Activated CD8-positive, alpha-beta T cell treated with anti-CD3 and anti-CD28 coated beads, Interleukin-2, amount 10 ng/mL, durations not matched to agents 7 days and 5 days (primary cell): ENCODE measurements at regions not wholly inside any gene's neighbourhood (a gene's known extent, or its start where the extent isn't known, plus 50 kb on each side); places are given as distances from the start of the nearest gene placed in this dataset.

Source experiments
- ATAC-seq: fragments of 150-1000 bp; cut with Tn5 transposase; one replicate; pipeline ENCODE4 v1.10.0; 2021; ENCODE audit warnings: moderate library complexity
- CTCF ChIA-PET: fragments of 350-600 bp; sonication (Branson Sonifier 250); formaldehyde crosslinking; loops from one replicate; lab custom pipeline; 2021; ENCODE audit warnings: antibody characterized with exemption; lab: Charles Lee
- POLR2A ChIA-PET: fragments of 350-600 bp; sonication (Branson Sonifier 250); formaldehyde crosslinking; loops from one replicate; lab custom pipeline; 2021; ENCODE audit warnings: antibody characterized with exemption; lab: Charles Lee
- DNase-seq: peaks from one replicate; pipeline ENCODE4 v3.0.0-alpha.2; 2020
- H3K27ac Mint-ChIP-seq: one replicate; pipeline ENCODE4 v1.8.0; 2021; ENCODE audit warnings: mild to moderate bottlenecking, mixed read lengths
- H3K27me3 Mint-ChIP-seq: one replicate; pipeline ENCODE4 v1.8.0; 2021; ENCODE audit warnings: low read depth, mixed read lengths
- H3K36me3 Mint-ChIP-seq: one replicate; pipeline ENCODE4 v1.8.0; 2021; ENCODE audit warnings: low read depth, mixed read lengths
- H3K4me1 Mint-ChIP-seq: one replicate; pipeline ENCODE4 v1.8.0; 2021; ENCODE audit warnings: low read depth, mixed read lengths
- H3K4me3 Mint-ChIP-seq: one replicate; pipeline ENCODE4 v1.8.0; 2021; ENCODE audit warnings: mild to moderate bottlenecking, mixed read lengths
- H3K9me3 Mint-ChIP-seq: one replicate; pipeline ENCODE4 v1.8.0; 2022; ENCODE audit warnings: mixed read lengths; ENCODE audit not compliant: insufficient read depth

- peaks cover 34% of the 10 kb centered on the region for H3K36me3 Mint-ChIP-seq
- ATAC-seq (peak; percentile 1), DNase-seq (peak; percentile 65)
- ChIA-PET CTCF (interaction anchor here (0.6 to 2.9 kb wide), 13 partner anchors 10 to 345 kb away, joined by 3 to 19 read pairs (median 4); a partner anchor contains a TSS), POLR2A (interaction anchor here (0.5 to 3.5 kb wide), 29 partner anchors 20 to 1623 kb away, joined by 3 to 59 read pairs (median 6); a partner anchor contains a TSS)
- H3K27me3 Mint-ChIP-seq = no peaks in the 10 kb centered on the region
- H3K9me3 Mint-ChIP-seq = no peaks in the 10 kb centered on the region
- H3K4me1 Mint-ChIP-seq = peaks cover 29% of the 10 kb centered on the region
- peak overlapping the region; percentile 84 for H3K4me3 Mint-ChIP-seq
- H3K27ac Mint-ChIP-seq = peak overlapping the region; percentile 100
These were observed 114.3 kb upstream of the BTN3A2 start for GRCh38 chr6:26250698-26251044.

GRCh38 chr6:26251354-26252076, 113.5 kb upstream of the BTN3A2 start:
- ChIA-PET POLR2A (interaction anchor here (0.7 to 3.5 kb wide), 23 partner anchors 31 to 1622 kb away, joined by 3 to 59 read pairs (median 12); partner anchors contain the start of gene BTN3A3), CTCF (interaction anchor here (0.7 to 2.9 kb wide), 9 partner anchors 11 to 344 kb away, joined by 3 to 19 read pairs (median 6); a partner anchor contains a TSS)
- H3K27ac Mint-ChIP-seq = peak overlapping the region; percentile 100
- no peaks in the 10 kb centered on the region for H3K9me3 Mint-ChIP-seq
- H3K27me3 Mint-ChIP-seq = no peaks in the 10 kb centered on the region
- ATAC-seq (peak; percentile 52), DNase-seq (peak; percentile 90)
- H3K4me3 Mint-ChIP-seq = peak overlapping the region; percentile 84
- peaks cover 32% of the 10 kb centered on the region for H3K36me3 Mint-ChIP-seq
- peaks cover 32% of the 10 kb centered on the region for H3K4me1 Mint-ChIP-seq

DNA sequence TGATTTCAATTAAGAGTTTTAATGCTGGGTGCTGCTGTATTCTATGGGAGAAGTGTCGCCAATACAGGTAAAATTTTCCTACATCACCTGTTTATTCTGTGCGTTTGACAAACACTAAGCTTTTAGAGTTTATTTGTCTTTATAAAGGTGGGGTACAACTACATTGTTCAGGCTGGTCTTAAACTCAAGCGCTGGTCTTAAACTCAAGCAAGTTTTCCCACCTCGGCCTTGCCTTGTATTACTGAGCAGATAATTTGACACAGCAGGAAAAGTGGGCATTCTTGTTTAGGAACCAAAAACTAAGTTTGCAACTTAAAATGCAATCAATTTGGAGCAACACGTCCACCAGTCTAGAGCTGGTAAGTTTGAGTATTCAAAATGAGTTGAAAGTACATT, 112.9 kb upstream of the BTN3A2 start:
- DNase-seq = no peak
- Mint-ChIP-seq H3K27ac (peak overlapping the region; percentile 100), H3K9me3 (no peaks in the 10 kb centered on the region), H3K36me3 (peaks cover 30% of the 10 kb centered on the region), H3K4me3 (peak overlapping the region; percentile 84), H3K4me1 (peaks cover 37% of the 10 kb centered on the region), H3K27me3 (no peaks in the 10 kb centered on the region)
- ChIA-PET CTCF (interaction anchor here (0.7 to 2.4 kb wide), 6 partner anchors 14 to 344 kb away, joined by 3 to 12 read pairs (median 6); a partner anchor contains a TSS), POLR2A (interaction anchor here (0.6 to 3.5 kb wide), 18 partner anchors 44 to 1619 kb away, joined by 3 to 59 read pairs (median 12); partner anchors contain the start of gene BTN3A3)
- ATAC-seq = no peak

GRCh38 chr6:26254724-26255123, 110.3 kb upstream of the BTN3A2 start:
- no peaks in the 10 kb centered on the region for H3K9me3 Mint-ChIP-seq
- POLR2A ChIA-PET = interaction anchor here (1.4 to 9.8 kb wide), 4 partner anchors 15 to 55 kb away, joined by 5 to 231 read pairs (median 10); a partner anchor contains a TSS
- CTCF ChIA-PET = interaction anchor here (0.9 kb wide), 1 partner anchor 78 kb away, joined by 3 read pairs; no protein-coding TSS in a partner anchor

GRCh38 chr6:26257272-26257671, 107.7 kb upstream of the BTN3A2 start:
- no peak for ATAC-seq
- Mint-ChIP-seq H3K27ac (no peak overlapping the region), H3K4me1 (peaks cover 23% of the 10 kb centered on the region), H3K36me3 (peaks cover 12% of the 10 kb centered on the region), H3K27me3 (no peaks in the 10 kb centered on the region), H3K9me3 (no peaks in the 10 kb centered on the region), H3K4me3 (no peak overlapping the region)
- no peak for DNase-seq
- CTCF ChIA-PET = interaction anchor here (1.7 to 3.6 kb wide), 2 partner anchors 11 to 16 kb away, joined by 6 to 38 read pairs; a partner anchor contains a TSS
- POLR2A ChIA-PET = interaction anchor here (0.7 to 9.8 kb wide), 8 partner anchors 13 to 876 kb away, joined by 3 to 231 read pairs (median 6); a partner anchor contains a TSS

More at GRCh38 chr6:26254724-26255123, 110.3 kb upstream of the BTN3A2 start:
- peak overlapping the region; percentile 44 for H3K4me3 Mint-ChIP-seq
- no peaks in the 10 kb centered on the region for H3K27me3 Mint-ChIP-seq
- DNase-seq (no peak), ATAC-seq (no peak)
- H3K36me3 Mint-ChIP-seq = peaks cover 27% of the 10 kb centered on the region
- peak overlapping the region; percentile 57 for H3K27ac Mint-ChIP-seq
- H3K4me1 Mint-ChIP-seq = peaks cover 21% of the 10 kb centered on the region

DNA sequence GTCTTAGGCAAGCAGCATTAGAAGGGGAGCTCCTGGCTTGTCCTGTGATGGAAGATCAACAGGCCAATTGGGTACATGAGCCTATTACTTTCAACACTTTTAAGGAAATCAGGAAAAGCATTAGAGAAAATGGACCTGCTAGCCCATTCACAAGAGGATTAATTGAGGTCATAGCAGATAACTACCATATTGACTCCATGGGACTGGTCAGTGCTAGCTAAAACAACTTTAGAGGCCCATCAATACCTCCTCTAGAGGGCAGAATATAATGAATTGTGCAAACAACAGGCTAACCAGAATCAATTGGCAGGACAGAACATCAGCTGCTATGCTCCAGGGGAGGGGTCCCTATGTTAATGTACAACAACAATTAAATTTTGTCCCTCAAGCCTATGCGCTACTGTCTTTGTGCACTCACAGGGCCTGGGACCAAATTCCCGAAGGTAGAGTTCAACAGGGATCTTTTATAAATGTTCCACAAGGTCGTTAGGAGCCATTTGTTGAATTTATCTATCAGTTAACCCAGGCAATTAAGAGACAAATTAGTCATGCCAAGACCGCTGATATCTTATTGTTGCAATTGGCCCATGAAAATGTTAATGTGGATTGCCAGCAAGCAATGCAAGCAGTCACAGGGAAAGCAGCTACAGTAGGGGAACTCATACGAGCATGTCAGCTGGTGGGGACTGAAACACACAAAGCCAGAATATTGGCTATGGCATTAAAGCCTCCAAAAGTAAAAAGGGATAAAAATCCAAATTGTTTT, 106.6 kb upstream of the BTN3A2 start:
- H3K9me3 Mint-ChIP-seq = no peaks in the 10 kb centered on the region
- H3K27me3 Mint-ChIP-seq = no peaks in the 10 kb centered on the region
- ChIA-PET CTCF (interaction anchor here (0.6 to 3.6 kb wide), 4 partner anchors 10 to 83 kb away, joined by 3 to 38 read pairs (median 4); a partner anchor contains a TSS), POLR2A (interaction anchor here (0.7 to 9.8 kb wide), 6 partner anchors 12 to 875 kb away, joined by 3 to 231 read pairs (median 8); a partner anchor contains a TSS)
- no peak for DNase-seq
- peaks cover 3% of the 10 kb centered on the region for H3K36me3 Mint-ChIP-seq
- H3K4me3 Mint-ChIP-seq = no peak overlapping the region
- ATAC-seq = no peak
- H3K4me1 Mint-ChIP-seq = peaks cover 19% of the 10 kb centered on the region
- no peak overlapping the region for H3K27ac Mint-ChIP-seq

DNA sequence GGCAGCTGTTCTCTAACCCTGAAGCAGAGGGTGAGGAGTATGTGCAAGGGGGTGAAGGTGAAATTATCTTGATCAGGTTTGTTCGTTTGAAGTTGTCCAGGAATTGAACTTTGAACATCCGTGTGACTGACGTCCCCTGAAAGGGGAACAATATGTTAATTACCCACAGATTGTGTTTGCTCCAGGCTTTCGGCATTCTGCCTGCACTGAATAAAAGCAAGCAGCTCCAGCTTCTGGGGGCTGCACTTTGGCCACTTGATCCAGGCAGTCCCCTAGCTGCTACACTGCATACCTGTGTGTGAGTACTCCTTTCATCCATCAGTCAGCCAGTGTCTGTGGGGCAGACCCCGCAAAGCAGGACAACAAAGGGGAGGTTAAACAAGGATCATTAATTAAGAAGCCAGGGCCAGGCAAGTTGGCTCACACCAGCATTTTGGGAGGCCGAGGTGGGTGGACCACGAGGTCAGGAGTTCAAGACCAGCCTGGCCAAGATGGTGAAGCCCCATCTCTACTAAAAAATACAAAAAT, 104.8 kb upstream of the BTN3A2 start:
- Mint-ChIP-seq H3K27ac (no peak overlapping the region), H3K27me3 (no peaks in the 10 kb centered on the region), H3K4me1 (peaks cover 11% of the 10 kb centered on the region), H3K9me3 (no peaks in the 10 kb centered on the region), H3K36me3 (peaks cover 1% of the 10 kb centered on the region), H3K4me3 (no peak overlapping the region)
- DNase-seq (no peak), ATAC-seq (no peak)
- CTCF ChIA-PET = interaction anchor here (1.1 to 2.0 kb wide), 2 partner anchors 10 kb away, joined by 3 to 9 read pairs; a partner anchor contains a TSS
- POLR2A ChIA-PET = interaction anchor here (0.6 to 9.8 kb wide), 5 partner anchors 10 to 1543 kb away, joined by 3 to 231 read pairs (median 3); a partner anchor contains a TSS

- ChIA-PET POLR2A (interaction anchor here (0.6 to 9.8 kb wide), 7 partner anchors 9 to 1544 kb away, joined by 3 to 231 read pairs (median 3); a partner anchor contains a TSS), CTCF (interaction anchor here (1.1 to 2.0 kb wide), 2 partner anchors 9 to 10 kb away, joined by 3 to 9 read pairs; a partner anchor contains a TSS)
- Mint-ChIP-seq H3K27ac (no peak overlapping the region), H3K9me3 (no peaks in the 10 kb centered on the region), H3K36me3 (no peaks in the 10 kb centered on the region), H3K4me3 (no peak overlapping the region), H3K27me3 (no peaks in the 10 kb centered on the region), H3K4me1 (peaks cover 11% of the 10 kb centered on the region)
- no peak for ATAC-seq
- DNase-seq = no peak
These were observed 104.1 kb upstream of the BTN3A2 start for GRCh38 chr6:26260725-26261490.

- CTCF ChIA-PET = no interaction called here
- H3K9me3 Mint-ChIP-seq = no peaks in the 10 kb centered on the region
- H3K4me3 Mint-ChIP-seq = no peak overlapping the region
- no peaks in the 10 kb centered on the region for H3K27me3 Mint-ChIP-seq
- DNase-seq = no peak
- H3K36me3 Mint-ChIP-seq = peaks cover under 1% of the 10 kb centered on the region
- no peak overlapping the region for H3K27ac Mint-ChIP-seq
- ATAC-seq = no peak
- POLR2A ChIA-PET = interaction anchor here (3.1 to 9.8 kb wide), 2 partner anchors 6 to 49 kb away, joined by 14 to 231 read pairs; a partner anchor contains a TSS
- peaks cover 21% of the 10 kb centered on the region for H3K4me1 Mint-ChIP-seq
These were observed 100.5 kb upstream of the BTN3A2 start for GRCh38 chr6:26264547-26264946.

DNA sequence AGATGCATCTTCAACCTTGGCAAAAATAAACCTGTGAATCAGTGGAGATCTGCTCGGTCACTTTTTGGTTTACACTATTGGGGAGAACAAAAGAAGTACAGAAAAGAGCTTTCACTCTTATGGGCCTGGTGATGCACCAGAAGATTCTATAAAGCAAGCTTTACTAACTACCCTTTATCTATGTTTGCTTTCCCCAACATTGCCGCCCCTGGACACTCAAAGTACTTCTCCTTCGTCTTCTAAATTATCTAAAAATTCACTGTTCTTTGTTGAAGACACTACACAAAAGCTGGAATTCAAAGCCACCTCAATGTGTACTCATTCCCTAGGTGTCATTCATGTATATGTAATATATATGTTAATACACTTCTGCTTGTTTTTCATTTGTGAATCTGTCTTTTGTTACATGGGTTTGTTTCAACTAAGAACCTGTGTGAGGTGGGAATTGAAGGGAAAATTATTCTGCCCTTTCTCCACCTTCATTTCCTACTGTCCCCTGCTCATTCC, 97.9 kb upstream of the BTN3A2 start:
- Mint-ChIP-seq H3K9me3 (no peaks in the 10 kb centered on the region), H3K36me3 (peaks cover 18% of the 10 kb centered on the region), H3K4me1 (peaks cover 29% of the 10 kb centered on the region), H3K27me3 (no peaks in the 10 kb centered on the region), H3K4me3 (no peak overlapping the region), H3K27ac (no peak overlapping the region)
- ATAC-seq (no peak), DNase-seq (no peak)
- ChIA-PET POLR2A (interaction anchor here (0.6 to 12.3 kb wide), 10 partner anchors 8 to 142 kb away, joined by 3 to 465 read pairs (median 4); a partner anchor contains a TSS), CTCF (interaction anchor here (6.4 kb wide), 1 partner anchor 9 kb away, joined by 38 read pairs; no protein-coding TSS in a partner anchor)
